ENCODE measurements at regions not wholly inside any gene's neighbourhood (a gene's known extent, or its start where the extent isn't known, plus 50 kb on each side); places are given as distances from the start of the nearest gene placed in this dataset.

GRCh38 chr2:13137679-13138078, 420.9 kb downstream of the TRIB2 start:
- Histone ChIP-seq H3K9me3 (no peaks in the 10 kb centered on the region), H3K27me3 (no peaks in the 10 kb centered on the region), H3K4me3 (no peak overlapping the region), H3K36me3 (no peaks in the 10 kb centered on the region), H3K27ac (no peak overlapping the region), H3K4me1 (no peaks in the 10 kb centered on the region)
- TF ChIP-seq CTCF (IDR thresholded peaks at IDR 0.05 in 4 of 5, conservative IDR thresholded peaks at IDR 0.05 in 1 of 5) (no peak), POLR2A (IDR thresholded peaks at IDR 0.05) (no peak)
- ATAC-seq (no peak), DNase-seq (no peak)
- in situ Hi-C loops (cut with MboI; ENCODE audit: low sequenced_read_pairs in 4 of 4): no loop called here
- intact Hi-C loops (cut with DNase I; ENCODE audit: low total_unique reads): no loop called here

GRCh38 chr2:13141315-13141714, 424.6 kb downstream of the TRIB2 start:
- in situ Hi-C loops (cut with MboI; ENCODE audit: low sequenced_read_pairs in 4 of 4): no loop called here
- H3K27ac ChIP-seq: no peak overlapping the region
- no peaks in the 10 kb centered on the region for H3K4me1 ChIP-seq
- no peak for TF ChIP-seq POLR2A (IDR thresholded peaks at IDR 0.05)
- no peak for TF ChIP-seq CTCF (IDR thresholded peaks at IDR 0.05 in 4 of 5, conservative IDR thresholded peaks at IDR 0.05 in 1 of 5)
- no peak for DNase-seq
- H3K9me3 ChIP-seq: no peaks in the 10 kb centered on the region
- H3K27me3 ChIP-seq: no peaks in the 10 kb centered on the region
- H3K36me3 ChIP-seq: no peaks in the 10 kb centered on the region
- ATAC-seq: no peak
- intact Hi-C loops (cut with DNase I; ENCODE audit: low total_unique reads): no loop called here
- H3K4me3 ChIP-seq: no peak overlapping the region

GRCh38 chr2:13143451-13143850, 426.7 kb downstream of the TRIB2 start:
- no peaks in the 10 kb centered on the region for H3K36me3 ChIP-seq
- in situ Hi-C loops (cut with MboI; ENCODE audit: low sequenced_read_pairs in 4 of 4): no loop called here

GRCh38 chr2:13156916-13157315, 440.2 kb downstream of the TRIB2 start:
- DNase-seq (no peak), ATAC-seq (no peak)
- no peaks in the 10 kb centered on the region for H3K27me3 ChIP-seq
- H3K36me3 ChIP-seq: no peaks in the 10 kb centered on the region
- in situ Hi-C loops (cut with MboI; ENCODE audit: low sequenced_read_pairs in 4 of 4) (no loop called here), intact Hi-C loops (cut with DNase I; ENCODE audit: low total_unique reads) (no loop called here)
- no peaks in the 10 kb centered on the region for H3K9me3 ChIP-seq
- TF ChIP-seq CTCF (IDR thresholded peaks at IDR 0.05 in 4 of 5, conservative IDR thresholded peaks at IDR 0.05 in 1 of 5): no peak
- TF ChIP-seq POLR2A (IDR thresholded peaks at IDR 0.05): no peak
- H3K4me1 ChIP-seq: no peaks in the 10 kb centered on the region
- H3K27ac ChIP-seq: no peak overlapping the region
- no peak overlapping the region for H3K4me3 ChIP-seq

More at GRCh38 chr2:13143451-13143850, 426.7 kb downstream of the TRIB2 start:
- no peak for ATAC-seq
- Histone ChIP-seq H3K4me1 (no peaks in the 10 kb centered on the region), H3K4me3 (no peak overlapping the region), H3K27me3 (no peaks in the 10 kb centered on the region), H3K27ac (no peak overlapping the region), H3K9me3 (no peaks in the 10 kb centered on the region)
- intact Hi-C loops (cut with DNase I; ENCODE audit: low total_unique reads): no loop called here
- DNase-seq: no peak
- TF ChIP-seq POLR2A (IDR thresholded peaks at IDR 0.05) (no peak), CTCF (IDR thresholded peaks at IDR 0.05 in 4 of 5, conservative IDR thresholded peaks at IDR 0.05 in 1 of 5) (no peak)

- no peaks in the 10 kb centered on the region for H3K36me3 ChIP-seq
- TF ChIP-seq CTCF (IDR thresholded peaks at IDR 0.05 in 4 of 5, conservative IDR thresholded peaks at IDR 0.05 in 1 of 5) (no peak), POLR2A (IDR thresholded peaks at IDR 0.05) (no peak)
- DNase-seq: no peak
- no peak for ATAC-seq
- H3K4me1 ChIP-seq: no peaks in the 10 kb centered on the region
- no peak overlapping the region for H3K4me3 ChIP-seq
- H3K9me3 ChIP-seq: no peaks in the 10 kb centered on the region
- intact Hi-C loops (cut with DNase I; ENCODE audit: low total_unique reads): no loop called here
- in situ Hi-C loops (cut with MboI; ENCODE audit: low sequenced_read_pairs in 4 of 4): no loop called here
- no peaks in the 10 kb centered on the region for H3K27me3 ChIP-seq
- H3K27ac ChIP-seq: no peak overlapping the region
These were observed 441.7 kb downstream of the TRIB2 start for GRCh38 chr2:13158466-13158865.

Measured in gastrocnemius medialis (tissue), 4 donors.